AG04449 (cell line): ENCODE measurements at regions not wholly inside any gene's neighbourhood (a gene's known extent, or its start where the extent isn't known, plus 50 kb on each side); places are given as distances from the start of the nearest gene placed in this dataset.

Experiments
- CTCF ChIA-PET: fragments of 350-600 bp; formaldehyde crosslinking; extraction: SDS; loops from one replicate; lab custom pipeline; 2021; ENCODE audit warnings: antibody characterized with exemption; lab: Yijun Ruan, JAX
- POLR2A ChIA-PET: fragments of 400-600, 350-600 bp; formaldehyde crosslinking; extraction: SDS; loops from one replicate; lab custom pipeline; 2020; ENCODE audit warnings: antibody characterized with exemption, inconsistent platforms; lab: Yijun Ruan, JAX
- DNase-seq: peaks from one replicate; pipeline ENCODE4 v3.0.0-alpha.2; 2010; ENCODE audit warnings: low read depth, low spot score
- H3K4me3 ChIP-seq: 2 replicates; pipeline ENCODE4 v1.5.1; 2011; ENCODE audit warnings: low read depth, mild to moderate bottlenecking, control low read depth, low read length
- CTCF ChIP-seq: IDR thresholded peaks from one replicate; pipeline ENCODE4 v1.5.1; 2011; ENCODE audit warnings: mild to moderate bottlenecking, moderate library complexity, low read length, control low read depth, inconsistent platforms; ENCODE audit not compliant: insufficient read depth; ENCODE audit errors: missing control alignments

GRCh38 chr13:30125422-30126073, 181.8 kb downstream of the KATNAL1 start:
- DNase-seq, result peak; percentile 75
- CTCF ChIA-PET, result interaction anchor here (0.8 to 13.2 kb wide), 8 partner anchors 7 to 616 kb away, joined by 3 to 248 read pairs (median 34); no protein-coding TSS in a partner anchor
- POLR2A ChIA-PET, result interaction anchor here (0.7 to 2.5 kb wide), 2 partner anchors 17 to 276 kb away, joined by 3 to 8 read pairs; no protein-coding TSS in a partner anchor

GRCh38 chr13:30124131-30124768, 183.1 kb downstream of the KATNAL1 start:
- CTCF ChIA-PET, result interaction anchor here (1.8 to 13.2 kb wide), 6 partner anchors 8 to 354 kb away, joined by 4 to 248 read pairs (median 80); no protein-coding TSS in a partner anchor
- no peak for DNase-seq
- POLR2A ChIA-PET, result no interaction called here

More at GRCh38 chr13:30125422-30126073, 181.8 kb downstream of the KATNAL1 start:
- TF ChIP-seq CTCF, result no peak
- H3K4me3 ChIP-seq, result no peak overlapping the region

DNA sequence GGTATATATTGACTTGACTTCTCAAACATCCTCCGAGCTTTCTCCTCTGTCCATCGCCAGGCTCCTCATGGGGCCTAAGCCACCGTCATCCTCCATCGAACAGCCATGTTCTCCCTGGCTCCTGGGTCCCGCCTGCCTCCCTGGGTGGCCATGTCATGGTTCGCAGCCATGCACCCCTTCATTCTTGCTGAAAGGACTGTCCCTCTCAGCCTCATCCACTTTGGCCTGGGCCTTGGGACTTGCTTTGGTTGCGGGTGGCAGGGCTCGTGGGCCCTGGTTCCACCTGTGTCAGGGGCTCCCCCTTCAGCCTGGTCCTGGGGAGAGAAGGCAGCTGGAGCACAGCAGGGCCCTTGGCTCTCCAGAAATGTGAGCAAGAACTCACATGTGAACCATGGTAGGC, 183.8 kb downstream of the KATNAL1 start:
- CTCF ChIA-PET, result interaction anchor here (1.1 to 8.7 kb wide), 5 partner anchors 9 to 353 kb away, joined by 3 to 101 read pairs (median 7); no protein-coding TSS in a partner anchor
- POLR2A ChIA-PET, result no interaction called here
- TF ChIP-seq CTCF, result no peak
- DNase-seq, result no peak
- H3K4me3 ChIP-seq, result no peak overlapping the region

More at GRCh38 chr13:30124131-30124768, 183.1 kb downstream of the KATNAL1 start:
- no peak for TF ChIP-seq CTCF
- no peak overlapping the region for H3K4me3 ChIP-seq

DNA sequence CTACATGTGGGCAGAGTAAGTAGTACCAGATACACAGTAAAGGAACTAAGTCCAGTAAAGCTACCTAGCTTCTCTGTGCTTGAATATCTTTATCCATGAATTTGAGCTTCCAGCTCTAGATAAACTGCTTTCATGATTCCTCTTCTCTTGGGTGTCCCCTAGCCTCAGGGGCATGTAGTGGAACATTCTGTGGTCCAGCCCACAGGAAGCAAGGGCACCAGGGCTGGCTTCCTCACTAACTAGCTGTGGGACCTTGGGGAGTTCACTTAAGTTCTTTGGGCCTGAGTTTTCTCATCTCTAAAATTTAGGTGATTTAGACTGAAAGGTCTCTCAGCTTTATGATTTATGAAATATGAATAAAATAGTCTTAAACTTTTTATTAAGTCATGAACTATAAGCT, 185.7 kb downstream of the KATNAL1 start:
- H3K4me3 ChIP-seq, result no peak overlapping the region
- no peak for DNase-seq
- no peak for TF ChIP-seq CTCF
- ChIA-PET CTCF (interaction anchor here (1.2 to 8.7 kb wide), 5 partner anchors 7 to 351 kb away, joined by 3 to 101 read pairs (median 9); no protein-coding TSS in a partner anchor), POLR2A (no interaction called here)

DNA sequence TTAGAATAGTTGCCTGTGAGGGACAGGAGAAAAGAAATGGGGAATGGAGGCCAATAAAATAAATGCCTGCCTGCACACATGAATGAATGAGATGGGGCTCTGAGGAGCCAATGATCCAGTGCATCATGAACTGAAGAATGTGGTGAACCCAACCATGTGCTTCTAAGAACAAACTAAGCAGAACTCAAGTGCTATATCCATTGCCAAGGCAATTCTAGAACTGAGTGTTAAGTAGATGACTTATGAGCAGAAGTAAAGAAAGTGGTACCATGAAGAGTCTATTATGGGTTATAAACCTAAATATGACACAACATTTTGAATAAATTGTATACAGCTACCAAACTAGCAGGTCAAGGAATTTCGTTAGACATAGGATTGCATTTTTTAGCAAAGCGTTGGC, 186.1 kb downstream of the KATNAL1 start:
- no peak for DNase-seq
- no peak overlapping the region for H3K4me3 ChIP-seq
- POLR2A ChIA-PET, result no interaction called here
- no peak for TF ChIP-seq CTCF
- CTCF ChIA-PET, result interaction anchor here (1.2 to 8.7 kb wide), 4 partner anchors 7 to 279 kb away, joined by 3 to 101 read pairs (median 34); no protein-coding TSS in a partner anchor
